GM23248 (cell line): ENCODE measurements at regions not wholly inside any gene's neighbourhood (a gene's known extent, or its start where the extent isn't known, plus 50 kb on each side); places are given as distances from the start of the nearest gene placed in this dataset.

Source experiments
- EZH2 ChIP-seq: fragments of 200-600 bp; sonication (generic); IDR thresholded peaks from 2 replicates; pipeline ENCODE4 v1.6.1; 2018; ENCODE audit warnings: antibody characterized with exemption, mild to moderate bottlenecking; ENCODE audit not compliant: insufficient read depth, poor library complexity, severe bottlenecking
- EZH2phosphoT487 ChIP-seq: fragments of 200-600 bp; sonication (generic); IDR thresholded peaks from 2 replicates; pipeline ENCODE4 v1.6.1; 2018; ENCODE audit warnings: antibody characterized with exemption, moderate library complexity, mild to moderate bottlenecking, low read depth; ENCODE audit not compliant: insufficient read depth

DNA sequence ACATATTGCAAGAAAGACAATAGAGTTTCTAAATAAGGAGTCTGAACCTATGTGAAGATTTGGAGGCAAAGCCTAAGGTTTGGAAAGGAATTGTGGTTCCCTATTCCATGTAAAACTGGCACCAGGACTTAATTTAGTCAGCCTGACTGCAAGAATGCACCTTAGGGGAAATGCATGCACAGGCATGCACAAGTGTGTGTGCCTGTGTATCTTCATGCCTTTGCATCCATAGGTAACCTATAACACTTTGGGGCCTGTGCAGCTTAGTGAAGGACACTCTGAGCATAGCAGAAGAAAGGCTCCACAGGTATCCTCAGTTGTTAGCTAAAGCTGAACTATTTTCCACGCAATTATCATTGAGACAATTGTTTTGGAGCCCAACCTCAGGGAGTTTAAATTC lies 73.4 kb downstream of the RPRM start:
- TF ChIP-seq EZH2 (no peak), EZH2phosphoT487 (no peak)
